ENCODE measurements at regions not wholly inside any gene's neighbourhood (a gene's known extent, or its start where the extent isn't known, plus 50 kb on each side); places are given as distances from the start of the nearest gene placed in this dataset.

DNA sequence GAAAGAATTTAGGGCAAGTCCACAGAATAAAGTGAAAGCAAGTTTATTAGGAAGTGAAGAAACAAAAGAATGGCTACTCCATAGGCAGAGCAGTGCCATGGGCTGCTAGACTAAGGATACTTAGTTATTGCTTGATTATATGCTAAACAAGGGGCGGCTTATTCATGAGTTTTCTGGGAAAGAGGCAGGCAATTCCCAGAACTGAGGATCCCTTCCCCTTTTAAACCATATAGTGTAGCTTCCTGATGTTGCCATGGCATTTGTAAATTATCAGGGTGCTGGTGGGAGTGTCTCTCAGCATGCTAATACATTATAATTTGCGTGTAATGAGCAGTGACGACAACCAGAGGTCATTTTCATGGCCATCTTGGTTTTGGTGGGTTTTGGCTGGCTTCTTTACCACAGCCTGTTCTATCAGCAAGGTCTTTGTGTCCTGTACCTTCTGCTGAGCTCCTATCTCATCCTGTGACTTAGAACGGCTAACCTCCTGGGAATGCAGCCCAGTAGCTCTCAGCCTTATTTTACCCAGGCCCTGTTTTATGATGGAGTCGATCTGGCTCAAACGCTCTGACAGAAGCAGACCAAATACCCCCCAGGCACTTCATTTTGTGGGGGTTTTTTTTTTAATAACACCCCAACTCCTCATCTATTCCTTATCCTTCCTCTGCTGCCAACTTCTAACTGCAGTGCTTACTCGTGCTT lies 103.0 kb upstream of the RARB start:
- TF ChIP-seq CTCF (IDR thresholded peaks at IDR 0.05) (no peak), POLR2A (IDR thresholded peaks at IDR 0.05) (no peak)

Data from suprapubic skin (tissue), 3 donors.